ENCODE measurements at regions not wholly inside any gene's neighbourhood (a gene's known extent, or its start where the extent isn't known, plus 50 kb on each side); places are given as distances from the start of the nearest gene placed in this dataset.

- no peaks in the 10 kb centered on the region for H3K79me2 ChIP-seq (ENCODE audit: low read length)
- no peak overlapping the region for H3K4me3 ChIP-seq (ENCODE audit: low read length)
- no peak overlapping the region for H3K27ac ChIP-seq (ENCODE audit: low read length)
- H3K4me2 ChIP-seq (ENCODE audit: low read depth, low read length): no peak overlapping the region
- H3K9me3 ChIP-seq (replicated peaks; ENCODE audit: insufficient read depth, low read length): no peaks in the 10 kb centered on the region
- H3K9me2 ChIP-seq (replicated peaks; ENCODE audit: insufficient read depth, low read length): no peaks in the 10 kb centered on the region
- no peaks in the 10 kb centered on the region for H3F3A ChIP-seq (ENCODE audit: insufficient read depth, low read length)
- H2AFZ ChIP-seq (ENCODE audit: low read length): no peak overlapping the region
- no peaks in the 10 kb centered on the region for H3K27me3 ChIP-seq (replicated peaks; ENCODE audit: insufficient read depth, low read length)
- no peaks in the 10 kb centered on the region for H3K4me1 ChIP-seq (ENCODE audit: low read length)
- TF ChIP-seq CTCF (IDR thresholded peaks at IDR 0.05; ENCODE audit: low read length) (no peak), EZH2 (optimal IDR thresholded peaks at IDR 0.05; ENCODE audit: low read depth, low read length) (no peak), EZH2phosphoT487 (IDR thresholded peaks at IDR 0.05; ENCODE audit: low read length) (no peak)
- no peaks in the 10 kb centered on the region for H3K36me3 ChIP-seq (replicated peaks; ENCODE audit: insufficient read depth, low read length)
- no peak for DNase-seq
- no peaks in the 10 kb centered on the region for H4K20me1 ChIP-seq (ENCODE audit: insufficient read depth, low read length)
- no peak overlapping the region for H3K9ac ChIP-seq (ENCODE audit: low read length)
These were observed 1006.7 kb upstream of the NR2F2 start for GRCh38 chr15:95323796-95324195.

GRCh38 chr15:95324656-95325055 lies 1005.8 kb upstream of the NR2F2 start:
- Histone ChIP-seq H3K27ac (ENCODE audit: low read length) (no peak overlapping the region), H3K79me2 (ENCODE audit: low read length) (no peaks in the 10 kb centered on the region), H3F3A (ENCODE audit: insufficient read depth, low read length) (no peaks in the 10 kb centered on the region), H4K20me1 (ENCODE audit: insufficient read depth, low read length) (no peaks in the 10 kb centered on the region), H3K4me2 (ENCODE audit: low read depth, low read length) (no peak overlapping the region), H3K36me3 (replicated peaks; ENCODE audit: insufficient read depth, low read length) (no peaks in the 10 kb centered on the region), H3K9ac (ENCODE audit: low read length) (no peak overlapping the region), H3K9me2 (replicated peaks; ENCODE audit: insufficient read depth, low read length) (no peaks in the 10 kb centered on the region), H3K4me1 (ENCODE audit: low read length) (no peaks in the 10 kb centered on the region), H3K9me3 (replicated peaks; ENCODE audit: insufficient read depth, low read length) (no peaks in the 10 kb centered on the region), H2AFZ (ENCODE audit: low read length) (no peak overlapping the region), H3K27me3 (replicated peaks; ENCODE audit: insufficient read depth, low read length) (no peaks in the 10 kb centered on the region), H3K4me3 (ENCODE audit: low read length) (no peak overlapping the region)
- TF ChIP-seq EZH2 (optimal IDR thresholded peaks at IDR 0.05; ENCODE audit: low read depth, low read length) (no peak), EZH2phosphoT487 (IDR thresholded peaks at IDR 0.05; ENCODE audit: low read length) (no peak), CTCF (IDR thresholded peaks at IDR 0.05; ENCODE audit: low read length) (no peak)
- no peak for DNase-seq

- Histone ChIP-seq H4K20me1 (ENCODE audit: insufficient read depth, low read length) (no peaks in the 10 kb centered on the region), H3K27me3 (replicated peaks; ENCODE audit: insufficient read depth, low read length) (no peaks in the 10 kb centered on the region), H2AFZ (ENCODE audit: low read length) (no peak overlapping the region), H3K4me2 (ENCODE audit: low read depth, low read length) (no peak overlapping the region), H3K9ac (ENCODE audit: low read length) (no peak overlapping the region), H3K4me1 (ENCODE audit: low read length) (no peaks in the 10 kb centered on the region), H3K27ac (ENCODE audit: low read length) (no peak overlapping the region), H3K79me2 (ENCODE audit: low read length) (no peaks in the 10 kb centered on the region), H3K9me2 (replicated peaks; ENCODE audit: insufficient read depth, low read length) (no peaks in the 10 kb centered on the region), H3K36me3 (replicated peaks; ENCODE audit: insufficient read depth, low read length) (no peaks in the 10 kb centered on the region), H3K4me3 (ENCODE audit: low read length) (no peak overlapping the region), H3F3A (ENCODE audit: insufficient read depth, low read length) (no peaks in the 10 kb centered on the region), H3K9me3 (replicated peaks; ENCODE audit: insufficient read depth, low read length) (no peaks in the 10 kb centered on the region)
- no peak for DNase-seq
- no peak for TF ChIP-seq EZH2 (optimal IDR thresholded peaks at IDR 0.05; ENCODE audit: low read depth, low read length)
- no peak for TF ChIP-seq CTCF (IDR thresholded peaks at IDR 0.05; ENCODE audit: low read length)
- TF ChIP-seq EZH2phosphoT487 (IDR thresholded peaks at IDR 0.05; ENCODE audit: low read length): no peak
These were observed 1004.6 kb upstream of the NR2F2 start for GRCh38 chr15:95325763-95326404.

All from MM.1S (cell line).